ENCODE measurements at regions not wholly inside any gene's neighbourhood (a gene's known extent, or its start where the extent isn't known, plus 50 kb on each side); places are given as distances from the start of the nearest gene placed in this dataset.

DNA sequence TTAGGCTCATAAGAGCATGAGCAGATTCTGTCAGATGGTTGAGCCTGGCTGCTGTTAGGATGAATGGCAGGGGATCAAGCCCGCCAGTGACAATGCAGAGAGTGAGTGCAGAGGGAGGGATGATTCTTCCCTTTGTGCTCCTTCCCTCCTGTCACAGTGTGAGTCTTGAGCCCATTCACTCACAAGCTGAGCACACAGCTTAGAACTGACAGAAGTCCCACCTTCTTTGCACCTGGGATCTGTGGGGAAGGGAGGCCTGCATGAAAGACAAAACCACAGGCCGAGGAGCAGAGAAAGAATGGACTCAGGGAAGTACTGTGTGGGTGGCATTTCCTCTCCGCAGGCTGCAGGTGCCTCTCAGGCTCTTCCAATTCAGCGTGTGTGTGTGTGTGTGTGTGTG is 160.6 kb downstream of the KCNA5 start:
- intact Hi-C loops (cut with DNase I, micrococcal nuclease) = loop anchor here in 1 of 2 donors (10.0 kb wide), 1 partner anchor 221 kb away; no protein-coding TSS in a partner anchor
- Histone ChIP-seq H3K4me1 (ENCODE audit: low read depth) (no peaks in the 10 kb centered on the region), H3K9me3 (no peaks in the 10 kb centered on the region), H3K4me3 (no peak overlapping the region), H3K36me3 (ENCODE audit: low read depth) (no peaks in the 10 kb centered on the region)
- ATAC-seq (no peak), DNase-seq (no peak)
- TF ChIP-seq, protein P1, sequence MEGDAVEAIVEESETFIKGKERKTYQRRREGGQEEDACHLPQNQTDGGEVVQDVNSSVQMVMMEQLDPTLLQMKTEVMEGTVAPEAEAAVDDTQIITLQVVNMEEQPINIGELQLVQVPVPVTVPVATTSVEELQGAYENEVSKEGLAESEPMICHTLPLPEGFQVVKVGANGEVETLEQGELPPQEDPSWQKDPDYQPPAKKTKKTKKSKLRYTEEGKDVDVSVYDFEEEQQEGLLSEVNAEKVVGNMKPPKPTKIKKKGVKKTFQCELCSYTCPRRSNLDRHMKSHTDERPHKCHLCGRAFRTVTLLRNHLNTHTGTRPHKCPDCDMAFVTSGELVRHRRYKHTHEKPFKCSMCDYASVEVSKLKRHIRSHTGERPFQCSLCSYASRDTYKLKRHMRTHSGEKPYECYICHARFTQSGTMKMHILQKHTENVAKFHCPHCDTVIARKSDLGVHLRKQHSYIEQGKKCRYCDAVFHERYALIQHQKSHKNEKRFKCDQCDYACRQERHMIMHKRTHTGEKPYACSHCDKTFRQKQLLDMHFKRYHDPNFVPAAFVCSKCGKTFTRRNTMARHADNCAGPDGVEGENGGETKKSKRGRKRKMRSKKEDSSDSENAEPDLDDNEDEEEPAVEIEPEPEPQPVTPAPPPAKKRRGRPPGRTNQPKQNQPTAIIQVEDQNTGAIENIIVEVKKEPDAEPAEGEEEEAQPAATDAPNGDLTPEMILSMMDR (IDR thresholded peaks at IDR 0.05) = no peak

DNA sequence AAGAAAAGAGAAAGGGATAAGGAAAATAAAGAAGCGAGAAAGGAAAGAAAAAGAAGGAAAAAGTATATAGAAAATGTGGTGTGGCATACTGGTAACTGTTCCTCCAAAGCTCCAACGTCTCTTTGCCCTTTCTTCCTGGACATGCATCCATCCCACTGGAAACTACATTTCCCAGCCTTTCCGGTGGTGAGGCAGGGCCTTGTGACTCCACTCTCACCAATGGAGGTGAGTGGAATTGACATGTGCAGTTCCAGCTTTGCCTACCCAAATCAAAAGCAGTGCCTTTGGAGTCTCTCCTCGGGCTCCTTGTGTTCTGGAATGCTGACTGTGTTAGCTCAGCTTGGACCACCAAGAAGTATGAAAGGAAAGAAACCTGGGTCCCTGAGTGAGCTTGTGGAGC is 161.2 kb downstream of the KCNA5 start:
- Histone ChIP-seq H3K36me3 (ENCODE audit: low read depth) (no peaks in the 10 kb centered on the region), H3K9me3 (no peaks in the 10 kb centered on the region), H3K4me1 (ENCODE audit: low read depth) (no peaks in the 10 kb centered on the region), H3K4me3 (no peak overlapping the region)
- DNase-seq (no peak), ATAC-seq (no peak)
- TF ChIP-seq, protein P1 (IDR thresholded peaks at IDR 0.05) = no peak
- intact Hi-C loops (cut with DNase I, micrococcal nuclease) = loop anchor here in 1 of 2 donors (10.0 kb wide), 1 partner anchor 220 kb away; no protein-coding TSS in a partner anchor

DNA sequence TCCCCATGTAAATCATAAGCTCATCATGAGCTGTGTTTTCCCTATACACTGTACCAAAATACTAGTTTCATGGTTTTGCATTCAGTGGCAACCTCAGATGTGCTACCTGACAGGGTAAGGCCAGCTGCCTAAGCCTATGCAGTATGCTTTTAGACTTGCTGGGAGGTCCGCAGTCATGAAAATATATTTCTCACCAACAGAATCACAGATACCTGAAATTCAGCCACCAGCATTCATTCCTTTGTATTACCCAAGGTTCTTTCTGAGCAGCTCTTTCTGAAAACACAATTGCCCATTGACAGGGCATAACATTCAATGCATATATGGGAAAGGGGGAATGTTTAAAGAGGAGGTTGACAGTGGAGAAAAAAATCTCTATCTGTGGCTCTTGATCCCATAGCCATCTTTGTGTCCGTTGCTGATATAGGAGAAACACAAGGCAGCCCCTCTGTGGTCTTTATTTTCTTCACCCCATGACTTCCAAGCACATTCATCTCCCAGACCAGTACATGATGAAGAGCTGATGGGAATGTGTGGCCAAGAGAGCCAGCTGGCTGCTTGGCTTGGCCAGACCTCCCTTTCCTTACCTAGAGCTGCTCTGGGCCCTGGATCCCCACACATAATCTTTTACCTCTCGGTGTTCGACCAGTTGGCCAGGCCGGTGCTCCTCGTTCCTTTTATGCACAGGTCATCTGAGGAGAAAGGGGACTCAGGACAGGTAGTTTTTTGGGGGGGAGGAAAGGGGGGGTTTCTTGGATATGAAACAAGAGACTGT is 162.9 kb downstream of the KCNA5 start:
- TF ChIP-seq, protein P1 (IDR thresholded peaks at IDR 0.05) = no peak
- no peaks in the 10 kb centered on the region for H3K36me3 ChIP-seq (ENCODE audit: low read depth)
- no peaks in the 10 kb centered on the region for H3K4me1 ChIP-seq (ENCODE audit: low read depth)
- ATAC-seq = no peak
- intact Hi-C loops (cut with DNase I, micrococcal nuclease) = loop anchor here in 1 of 2 donors (10.0 kb wide), 1 partner anchor 218 kb away; no protein-coding TSS in a partner anchor
- H3K9me3 ChIP-seq = no peaks in the 10 kb centered on the region
- H3K4me3 ChIP-seq = no peak overlapping the region
- DNase-seq = no peak

DNA sequence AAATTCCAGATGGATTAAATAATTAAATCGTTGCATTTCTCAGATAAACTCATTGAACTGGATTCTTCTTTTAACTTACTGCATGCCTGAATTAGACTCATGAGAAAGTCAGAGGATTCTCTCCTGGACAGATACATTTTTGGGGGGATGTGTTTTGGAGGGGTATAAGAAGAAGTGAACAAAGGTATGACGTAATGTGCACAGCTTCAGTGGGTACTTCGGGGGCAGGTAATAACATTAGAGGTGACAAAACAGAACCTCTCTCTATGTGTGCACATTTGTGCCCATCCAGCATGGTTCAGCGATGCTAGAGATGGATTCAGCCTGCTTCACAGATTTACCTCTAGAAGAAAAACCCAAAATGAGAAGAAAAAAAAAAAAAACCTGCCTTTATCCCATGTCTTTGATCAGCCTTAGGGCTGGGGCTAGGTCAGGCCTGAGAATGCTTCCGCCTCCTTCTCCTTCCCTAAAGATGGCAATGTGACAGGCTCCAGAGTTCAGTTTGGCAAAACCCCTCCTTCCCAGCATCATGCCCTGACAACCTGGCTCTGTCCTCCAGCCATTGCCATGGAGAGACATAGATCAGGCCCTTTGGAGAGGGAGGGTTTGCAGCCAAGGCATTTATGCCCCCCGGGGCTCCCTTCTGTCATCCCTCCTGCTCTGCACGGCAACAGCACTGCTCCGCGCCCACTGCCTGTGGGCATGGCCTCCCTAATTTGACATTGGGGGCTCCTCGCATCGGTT is 166.7 kb downstream of the KCNA5 start:
- intact Hi-C loops (cut with DNase I, micrococcal nuclease) = no loop called here

DNA sequence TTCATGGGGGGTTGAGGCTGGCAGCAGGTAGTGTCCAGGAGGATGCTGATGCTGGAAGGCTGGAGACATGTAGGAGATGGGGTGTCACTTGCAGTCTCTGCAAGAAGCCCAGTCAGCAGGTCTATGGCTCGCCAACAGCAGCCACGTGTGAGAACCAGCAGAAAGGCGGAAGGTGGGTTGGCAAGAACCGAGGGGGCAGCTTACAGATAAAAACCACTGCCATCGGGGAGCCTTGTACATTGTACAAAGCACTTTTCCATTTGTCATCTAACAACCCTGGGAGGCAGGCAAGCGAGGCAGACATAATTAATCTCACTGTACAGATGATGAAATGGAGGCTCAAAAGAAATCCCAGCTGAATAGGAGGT is 167.2 kb downstream of the KCNA5 start:
- Histone ChIP-seq H3K4me3 (no peak overlapping the region), H3K4me1 (ENCODE audit: low read depth) (no peaks in the 10 kb centered on the region), H3K9me3 (no peaks in the 10 kb centered on the region), H3K36me3 (ENCODE audit: low read depth) (no peaks in the 10 kb centered on the region)
- TF ChIP-seq, protein P1 (IDR thresholded peaks at IDR 0.05) = no peak
- intact Hi-C loops (cut with DNase I, micrococcal nuclease) = no loop called here
- DNase-seq = no peak
- ATAC-seq = no peak

More for the DNA sequence above, 166.7 kb downstream of the KCNA5 start:
- Histone ChIP-seq H3K4me3 (no peak overlapping the region), H3K9me3 (no peaks in the 10 kb centered on the region), H3K4me1 (ENCODE audit: low read depth) (no peaks in the 10 kb centered on the region), H3K36me3 (ENCODE audit: low read depth) (no peaks in the 10 kb centered on the region)
- TF ChIP-seq, protein P1 (IDR thresholded peaks at IDR 0.05) = no peak
- DNase-seq (no peak), ATAC-seq (no peak)

Data from mucosa of descending colon (tissue), 3 donors.